Midbrain (tissue), 1 donor: ENCODE measurements at regions not wholly inside any gene's neighbourhood (a gene's known extent, or its start where the extent isn't known, plus 50 kb on each side); places are given as distances from the start of the nearest gene placed in this dataset.

Experiments
- DNase-seq: peaks from one replicate; lab custom pipeline; 2025; lab: John Stamatoyannopoulos, UW

DNA sequence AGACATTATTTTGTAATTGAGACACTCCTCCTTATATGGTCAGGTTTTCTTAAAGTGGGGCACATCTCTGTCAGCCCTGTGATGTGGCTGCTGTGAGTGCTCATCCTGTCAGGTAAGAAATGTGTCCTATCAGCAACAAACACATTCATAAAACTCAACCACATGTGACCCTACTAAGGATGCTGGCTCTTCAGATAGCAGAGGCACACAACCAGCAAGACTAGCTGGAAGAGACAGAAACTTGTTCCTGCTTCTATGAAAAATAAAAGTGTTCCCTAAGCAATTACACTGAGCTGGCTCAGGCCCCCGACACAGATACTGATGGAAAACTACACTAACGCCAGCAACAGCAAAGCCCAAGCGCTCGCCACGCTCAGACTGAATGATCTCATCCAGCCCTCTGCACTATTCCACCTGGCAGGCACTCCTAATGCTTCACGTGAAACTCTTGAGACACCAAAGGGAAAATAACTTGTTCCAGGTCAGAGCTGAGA lies 49.8 kb upstream of the CYP2D6 start:
- DNase-seq, result no peak
